DMS79 treated with DMSO at 0.1 percent for 48 hours (cell line): ENCODE measurements at regions not wholly inside any gene's neighbourhood (a gene's known extent, or its start where the extent isn't known, plus 50 kb on each side); places are given as distances from the start of the nearest gene placed in this dataset.
"Not testable (repeated sequence)": the region's sequence is repeated elsewhere in the genome, so short reads cannot be mapped to it uniquely, and the experiment has no call there.

Experiments used
- DNase-seq: peaks from one replicate; lab custom pipeline; 2025; lab: John Stamatoyannopoulos, UW

- DNase-seq, result no peak
Observed at GRCh38 chr10:11667756-11668155, 56.3 kb upstream of the USP6NL start.

- no peak for DNase-seq
Observed at GRCh38 chr10:11663763-11664555, 52.5 kb upstream of the USP6NL start.

GRCh38 chr10:11663126-11663515 is 51.7 kb upstream of the USP6NL start:
- not testable (repeated sequence) for DNase-seq

GRCh38 chr10:11661441-11661840 is 50.0 kb upstream of the USP6NL start:
- no peak for DNase-seq
